ENCODE measurements at regions not wholly inside any gene's neighbourhood (a gene's known extent, or its start where the extent isn't known, plus 50 kb on each side); places are given as distances from the start of the nearest gene placed in this dataset.

DNA sequence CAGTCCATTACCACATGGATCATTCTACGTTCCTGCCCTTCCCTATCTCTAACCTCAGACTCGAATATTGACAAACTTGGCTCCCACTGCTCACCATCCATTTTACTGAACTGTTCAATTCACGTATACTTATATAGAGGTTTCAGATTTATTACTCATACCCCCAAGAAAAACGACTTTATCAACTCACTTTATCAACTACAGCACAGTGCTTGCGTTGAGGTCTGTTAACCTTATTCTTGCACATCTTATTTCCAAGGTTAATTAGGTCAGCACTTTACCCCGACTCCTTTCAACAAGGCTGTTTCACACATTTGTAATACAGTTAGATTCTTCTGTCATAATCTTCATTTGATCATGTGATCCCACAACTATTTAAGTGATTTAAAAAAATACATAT lies 162.3 kb upstream of the AHR start:
- TF ChIP-seq, protein P1, sequence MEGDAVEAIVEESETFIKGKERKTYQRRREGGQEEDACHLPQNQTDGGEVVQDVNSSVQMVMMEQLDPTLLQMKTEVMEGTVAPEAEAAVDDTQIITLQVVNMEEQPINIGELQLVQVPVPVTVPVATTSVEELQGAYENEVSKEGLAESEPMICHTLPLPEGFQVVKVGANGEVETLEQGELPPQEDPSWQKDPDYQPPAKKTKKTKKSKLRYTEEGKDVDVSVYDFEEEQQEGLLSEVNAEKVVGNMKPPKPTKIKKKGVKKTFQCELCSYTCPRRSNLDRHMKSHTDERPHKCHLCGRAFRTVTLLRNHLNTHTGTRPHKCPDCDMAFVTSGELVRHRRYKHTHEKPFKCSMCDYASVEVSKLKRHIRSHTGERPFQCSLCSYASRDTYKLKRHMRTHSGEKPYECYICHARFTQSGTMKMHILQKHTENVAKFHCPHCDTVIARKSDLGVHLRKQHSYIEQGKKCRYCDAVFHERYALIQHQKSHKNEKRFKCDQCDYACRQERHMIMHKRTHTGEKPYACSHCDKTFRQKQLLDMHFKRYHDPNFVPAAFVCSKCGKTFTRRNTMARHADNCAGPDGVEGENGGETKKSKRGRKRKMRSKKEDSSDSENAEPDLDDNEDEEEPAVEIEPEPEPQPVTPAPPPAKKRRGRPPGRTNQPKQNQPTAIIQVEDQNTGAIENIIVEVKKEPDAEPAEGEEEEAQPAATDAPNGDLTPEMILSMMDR (IDR thresholded peaks at IDR 0.05 in 8 of 11, conservative IDR thresholded peaks at IDR 0.05 in 3 of 11) = no peak
- TF ChIP-seq POLR2A (IDR thresholded peaks at IDR 0.05) = no peak

Measured in spleen (tissue), 7 donors.